HG02571 (cell line): ENCODE measurements at regions not wholly inside any gene's neighbourhood (a gene's known extent, or its start where the extent isn't known, plus 50 kb on each side); places are given as distances from the start of the nearest gene placed in this dataset.
"Not testable (repeated sequence)": the region's sequence is repeated elsewhere in the genome, so short reads cannot be mapped to it uniquely, and the experiment has no call there.

Experiments used
- ATAC-seq: cut with Tn5 transposase; IDR thresholded peaks from one replicate; pipeline ENCODE4 v1.9.1; 2021; ENCODE audit warnings: mild to moderate bottlenecking, moderate library complexity; ENCODE audit not compliant: unreplicated experiment

DNA sequence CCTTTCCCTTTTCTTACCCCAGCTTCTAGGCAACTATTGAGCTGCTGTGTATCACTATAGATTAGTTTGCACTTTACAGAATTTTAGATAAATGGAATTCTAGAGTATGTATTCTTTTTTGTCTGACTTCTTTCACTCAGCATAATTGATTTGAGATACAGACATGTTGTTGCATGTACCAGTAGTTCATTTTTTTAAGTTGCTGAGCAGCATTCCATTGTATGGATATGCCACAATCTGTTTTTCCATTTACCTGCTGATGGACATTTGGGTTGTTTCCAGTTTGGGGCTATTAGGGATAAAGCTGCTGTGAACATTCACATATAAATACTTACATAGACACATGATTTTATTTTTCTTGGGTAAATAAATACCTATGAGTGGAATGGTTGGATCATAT is 135.7 kb downstream of the IGF1 start:
- ATAC-seq = no peak

DNA sequence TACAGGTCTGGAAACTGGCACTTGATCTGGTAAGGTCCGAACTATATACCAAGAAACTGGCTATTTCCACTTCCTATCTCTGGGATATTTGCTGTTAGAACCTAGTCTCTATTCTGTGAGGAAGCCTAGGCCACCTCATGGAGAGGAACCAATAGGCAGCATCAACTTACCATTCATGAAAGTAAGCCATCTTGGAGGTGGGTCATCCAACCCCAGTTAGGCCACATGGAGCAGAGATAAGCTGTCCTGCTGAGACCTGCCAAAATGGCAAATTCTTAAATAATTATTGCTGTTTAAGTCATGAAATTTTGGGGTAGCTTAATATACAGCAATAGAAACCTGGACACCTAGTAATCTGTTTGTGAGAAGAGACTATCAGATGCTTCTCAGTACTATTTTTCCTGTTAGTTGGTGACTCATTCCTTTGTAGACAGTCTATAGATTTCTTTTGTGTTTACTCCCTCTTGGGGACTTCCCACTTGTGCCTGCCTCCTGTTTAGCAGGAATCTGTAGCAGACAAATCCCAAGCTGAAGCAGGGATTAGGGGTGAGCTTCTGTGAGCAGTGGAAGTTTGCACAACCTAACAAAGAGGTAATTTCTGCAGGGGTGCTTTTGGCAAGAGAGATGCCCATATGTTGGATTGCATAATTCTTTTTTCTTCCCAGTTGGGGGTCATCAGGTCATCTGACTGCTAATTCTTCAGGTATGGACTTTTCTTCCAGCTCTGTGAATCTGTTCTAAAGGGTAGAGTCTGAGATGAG is 136.8 kb downstream of the IGF1 start:
- ATAC-seq = no peak

DNA sequence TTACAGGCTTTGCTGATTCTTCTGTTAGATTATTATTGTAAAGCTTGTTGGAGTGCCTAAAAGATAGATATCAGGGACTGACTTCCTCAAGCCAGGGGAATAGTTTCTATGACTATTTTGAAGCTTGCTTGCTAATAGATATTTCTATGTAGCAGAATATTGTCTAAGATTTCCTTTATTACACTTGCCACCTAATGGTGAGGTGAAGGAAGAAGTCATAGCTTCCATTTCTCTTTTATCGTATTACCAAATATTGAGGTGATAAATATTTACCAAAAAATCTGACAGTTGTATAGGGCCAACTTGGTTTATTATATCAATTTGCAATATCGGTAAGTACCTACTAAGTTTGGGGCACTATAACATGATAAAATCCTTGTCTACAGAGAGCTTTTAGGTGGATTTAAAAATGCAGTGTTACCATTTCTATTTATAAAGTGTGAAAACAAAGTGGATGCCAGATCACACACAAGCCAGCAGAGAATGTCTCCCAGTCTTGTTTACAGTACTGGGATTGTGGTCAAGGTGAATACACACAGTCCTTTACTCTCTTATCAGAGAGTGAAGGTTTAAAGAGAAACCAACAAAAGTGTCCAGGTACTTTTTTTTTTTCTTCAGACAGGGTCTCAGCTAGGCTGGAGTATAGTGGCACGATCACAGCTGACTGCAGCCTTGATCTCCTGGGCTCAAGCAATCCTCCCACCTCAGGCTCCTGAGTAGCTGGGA is 137.9 kb downstream of the IGF1 start:
- ATAC-seq = no peak

GRCh38 chr12:102334765-102335164 is 137.1 kb upstream of the PMCH start:
- ATAC-seq = no peak

- no peak for ATAC-seq
These were observed 133.8 kb upstream of the PMCH start for GRCh38 chr12:102331419-102331818.

DNA sequence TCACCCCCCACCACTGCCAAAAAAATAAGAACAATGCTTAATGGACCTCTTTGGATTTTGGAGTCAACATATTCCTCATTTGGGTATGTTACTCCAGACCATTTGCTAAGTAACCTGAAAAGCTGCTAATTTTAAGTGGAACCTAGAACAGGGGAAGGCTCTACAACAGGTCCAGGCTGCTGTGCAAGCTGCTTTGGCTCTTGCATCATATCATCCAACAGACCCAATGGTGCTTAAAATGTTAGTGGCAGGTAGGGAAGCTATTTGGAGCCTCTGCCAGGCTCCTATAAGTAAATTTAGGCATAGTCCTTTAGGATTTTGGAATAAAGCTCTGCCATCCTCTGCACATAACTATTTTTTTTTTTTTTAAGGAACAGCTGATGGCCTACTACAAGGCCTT is 132.2 kb upstream of the PMCH start:
- ATAC-seq = no peak

DNA sequence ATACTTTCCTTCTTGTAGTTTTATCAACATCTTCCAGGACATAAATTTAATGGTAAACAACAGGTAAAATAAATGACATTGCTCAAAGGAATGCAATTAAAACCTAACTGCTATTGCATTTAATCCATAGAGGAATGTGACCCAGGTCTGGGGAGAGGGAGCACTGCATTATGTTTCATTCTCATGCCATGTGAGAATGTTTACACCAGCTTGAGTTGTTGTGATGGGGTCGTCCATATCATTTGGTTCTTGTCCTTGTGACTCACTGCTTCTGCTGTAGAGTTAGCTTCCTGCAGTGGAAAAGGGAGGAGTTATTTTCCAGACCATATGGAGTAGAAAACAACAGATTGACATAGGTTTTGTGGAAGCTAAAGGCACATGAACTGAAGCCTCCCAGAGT is 129.3 kb upstream of the PMCH start:
- ATAC-seq = no peak

DNA sequence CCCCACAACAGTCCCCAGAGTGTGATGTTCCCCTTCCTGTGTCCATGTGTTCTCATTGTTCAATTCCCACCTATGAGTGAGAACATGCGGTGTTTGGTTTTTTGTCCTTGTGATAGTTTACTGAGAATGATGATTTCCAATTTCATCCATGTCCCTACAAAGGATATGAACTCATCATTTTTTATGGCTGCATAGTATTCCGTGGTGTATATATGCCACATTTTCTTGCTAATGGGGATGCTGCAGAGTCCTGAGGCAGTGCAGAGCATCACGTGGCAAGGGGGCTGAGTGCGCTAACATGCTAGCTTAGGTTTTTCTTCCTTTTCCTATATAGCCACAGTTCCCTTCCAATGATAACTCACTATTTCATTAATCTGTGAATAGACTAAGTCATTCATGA is 127.5 kb upstream of the PMCH start:
- not testable (repeated sequence) for ATAC-seq

DNA sequence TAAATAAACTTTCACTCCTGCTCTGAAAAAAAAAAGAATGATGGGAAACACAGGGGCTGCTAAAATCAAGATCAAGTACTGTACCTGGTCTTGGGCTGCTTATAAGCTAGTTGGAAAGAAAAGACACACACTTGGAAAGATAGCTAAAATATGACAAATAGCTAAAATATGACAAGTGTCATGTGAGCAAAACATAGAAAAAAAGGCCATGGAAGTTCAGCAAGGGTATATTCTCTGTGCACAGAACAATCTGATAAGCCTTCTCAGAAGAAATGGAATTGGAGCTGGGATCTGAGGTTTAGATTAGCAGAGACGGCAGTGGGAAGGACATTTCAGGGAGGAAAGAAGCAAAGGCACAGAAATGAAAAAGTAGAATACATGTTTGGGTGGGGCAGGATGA is 126.2 kb upstream of the PMCH start:
- no peak for ATAC-seq

DNA sequence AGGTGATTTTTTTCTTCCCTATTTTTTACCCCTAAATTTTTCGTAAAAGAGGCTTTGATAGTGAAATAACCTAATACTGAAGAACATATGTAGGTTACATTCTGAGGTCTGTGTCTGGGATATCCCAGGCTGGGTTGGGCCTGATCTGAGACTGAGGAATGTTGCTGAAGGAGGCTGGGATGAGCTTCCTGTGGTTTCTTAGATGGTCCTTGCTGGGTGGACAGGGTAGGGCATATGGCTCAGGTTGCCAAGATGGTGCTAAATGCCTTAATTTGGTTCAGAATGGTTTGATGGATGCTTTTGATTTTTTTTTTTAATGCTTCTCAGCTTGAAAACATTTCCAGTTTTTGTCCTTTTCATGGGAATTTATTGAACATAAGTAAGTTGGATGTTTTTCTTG is 124.6 kb upstream of the PMCH start:
- ATAC-seq = no peak

GRCh38 chr12:102321305-102322082 is 123.9 kb upstream of the PMCH start:
- no peak for ATAC-seq

DNA sequence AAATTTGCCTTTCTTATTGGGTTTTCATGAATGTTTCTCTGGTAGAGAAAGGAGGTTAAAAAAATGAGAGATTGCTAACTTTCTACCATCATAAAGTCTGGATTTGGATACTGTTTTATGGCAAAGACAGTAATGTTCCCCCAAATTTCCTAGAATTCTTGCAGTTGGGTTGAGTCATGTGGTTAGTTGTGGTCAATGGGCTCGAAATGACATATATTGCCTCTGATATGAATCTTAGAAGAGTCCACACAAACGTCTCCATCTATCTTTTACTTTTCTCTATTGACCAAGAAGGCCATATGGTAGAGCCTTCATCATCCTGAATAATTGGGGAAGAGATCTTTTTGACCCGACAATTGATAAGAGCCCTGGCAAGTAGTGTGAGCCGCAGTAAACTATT is 119.5 kb upstream of the PMCH start:
- no peak for ATAC-seq

DNA sequence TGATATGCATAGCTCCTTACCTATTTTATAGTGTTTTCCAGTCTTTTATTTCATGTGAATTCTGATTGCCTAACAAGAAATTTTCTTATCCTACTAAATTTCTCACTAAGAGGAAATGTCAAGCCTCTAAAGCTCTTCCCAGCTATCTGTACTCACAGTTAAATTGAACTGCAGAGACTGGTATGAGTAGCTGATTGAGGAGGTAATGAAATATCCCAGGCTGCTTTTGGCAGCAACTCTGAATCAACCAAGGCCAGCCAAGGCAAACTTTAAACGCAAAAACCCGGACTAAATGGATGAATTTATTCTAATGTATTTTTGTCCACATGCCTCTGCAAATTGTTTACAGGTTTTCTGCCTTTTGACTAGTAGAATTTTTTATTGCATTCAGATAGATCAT is 119.1 kb upstream of the PMCH start:
- no peak for ATAC-seq

DNA sequence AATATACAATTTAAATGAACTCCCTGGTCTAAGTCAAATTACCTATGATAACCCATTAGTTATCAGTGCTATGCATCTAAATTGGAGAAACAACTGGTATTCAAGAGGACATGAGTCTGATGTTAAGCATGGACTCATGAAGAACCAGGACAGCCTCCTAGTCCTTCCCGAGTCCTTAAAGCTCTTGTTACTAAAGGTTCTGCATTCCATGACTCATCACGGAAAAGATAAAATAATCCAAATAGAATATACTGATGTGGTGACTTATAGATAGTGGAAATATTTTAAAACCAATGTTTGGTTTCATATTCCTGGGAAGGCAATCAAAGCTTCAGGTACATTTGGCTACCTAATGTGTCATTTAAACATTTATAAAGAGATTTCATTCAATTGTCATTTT is 117.2 kb upstream of the PMCH start:
- no peak for ATAC-seq

DNA sequence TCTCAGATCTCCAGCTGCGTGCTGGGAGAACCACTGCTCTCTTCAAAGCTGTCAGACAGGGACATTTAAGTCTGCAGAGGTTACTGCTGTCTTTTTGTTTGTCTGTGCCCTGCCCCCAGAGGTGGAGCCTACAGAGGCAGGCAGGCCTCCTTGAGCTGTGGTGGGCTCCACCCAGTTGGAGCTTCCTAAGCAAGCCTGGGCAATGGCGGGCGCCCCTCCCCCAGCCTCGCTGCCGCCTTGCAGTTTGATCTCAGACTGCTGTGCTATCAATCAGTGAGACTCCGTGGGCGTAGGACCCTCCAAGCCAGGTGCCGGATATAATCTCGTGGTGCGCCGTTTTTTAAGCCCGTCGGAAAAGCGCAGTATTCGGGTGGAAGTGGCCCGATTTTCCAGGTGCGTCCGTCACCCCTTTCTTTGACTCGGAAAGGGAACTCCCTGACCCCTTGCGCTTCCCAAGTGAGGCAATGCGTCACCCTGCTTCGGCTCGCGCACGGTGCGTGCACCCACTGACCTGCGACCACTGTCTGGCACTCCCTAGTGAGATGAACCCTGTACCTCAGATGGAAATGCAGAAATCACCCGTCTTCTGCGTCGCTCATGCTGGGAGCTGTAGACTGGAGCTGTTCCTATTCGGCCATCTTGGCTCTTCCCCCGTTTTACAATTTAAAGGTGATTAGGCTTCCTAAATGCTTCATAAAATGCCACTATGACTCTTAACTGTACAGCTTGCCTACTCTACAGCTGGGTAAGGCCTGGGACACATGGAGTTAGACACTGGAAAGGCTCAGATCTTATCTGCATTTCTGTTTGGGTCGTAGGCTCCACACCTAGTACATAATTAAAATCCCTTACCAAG is 115.7 kb upstream of the PMCH start:
- not testable (repeated sequence) for ATAC-seq

GRCh38 chr12:102305486-102305885 is 107.9 kb upstream of the PMCH start:
- ATAC-seq = no peak

DNA sequence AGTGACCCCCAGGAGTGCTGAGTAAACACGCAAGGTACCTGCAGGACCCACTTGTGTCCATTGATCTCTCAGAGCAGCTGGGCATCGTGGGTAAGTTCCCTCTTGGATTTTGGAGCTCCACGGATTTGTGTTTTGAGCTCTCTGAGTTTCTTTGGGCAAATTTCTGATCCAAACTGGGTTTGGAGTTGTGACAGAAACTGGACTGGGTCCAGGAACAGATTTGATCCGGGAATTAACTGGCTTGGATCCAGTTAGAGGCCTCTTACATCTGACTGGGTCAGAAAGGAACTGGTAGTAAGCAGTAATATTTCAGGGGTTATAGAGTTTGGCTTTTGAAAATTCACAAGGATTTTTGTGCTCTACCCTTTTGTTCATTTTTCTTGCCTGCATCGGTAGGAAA is 107.0 kb upstream of the PMCH start:
- not testable (repeated sequence) for ATAC-seq

GRCh38 chr12:102302553-102302952 is 104.9 kb upstream of the PMCH start:
- no peak for ATAC-seq

DNA sequence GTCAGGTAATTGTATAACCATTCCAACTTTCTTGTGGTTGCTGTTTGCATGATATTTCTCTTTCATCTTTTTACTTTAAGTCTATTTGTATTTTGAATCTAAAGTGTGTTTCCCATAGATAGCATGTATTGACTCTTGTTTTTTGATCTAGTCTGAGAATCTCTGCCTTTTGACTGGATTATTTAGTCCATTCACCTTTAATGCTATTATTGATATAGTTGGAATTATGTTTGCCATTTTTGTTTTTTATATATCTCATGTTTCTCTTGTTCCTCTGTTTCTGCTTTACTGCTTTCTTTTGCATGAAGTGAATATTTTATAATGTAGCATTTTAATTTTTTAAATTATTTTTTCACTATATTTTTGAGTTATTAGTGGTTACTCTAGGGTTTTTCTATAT is 103.9 kb upstream of the PMCH start:
- no peak for ATAC-seq

DNA sequence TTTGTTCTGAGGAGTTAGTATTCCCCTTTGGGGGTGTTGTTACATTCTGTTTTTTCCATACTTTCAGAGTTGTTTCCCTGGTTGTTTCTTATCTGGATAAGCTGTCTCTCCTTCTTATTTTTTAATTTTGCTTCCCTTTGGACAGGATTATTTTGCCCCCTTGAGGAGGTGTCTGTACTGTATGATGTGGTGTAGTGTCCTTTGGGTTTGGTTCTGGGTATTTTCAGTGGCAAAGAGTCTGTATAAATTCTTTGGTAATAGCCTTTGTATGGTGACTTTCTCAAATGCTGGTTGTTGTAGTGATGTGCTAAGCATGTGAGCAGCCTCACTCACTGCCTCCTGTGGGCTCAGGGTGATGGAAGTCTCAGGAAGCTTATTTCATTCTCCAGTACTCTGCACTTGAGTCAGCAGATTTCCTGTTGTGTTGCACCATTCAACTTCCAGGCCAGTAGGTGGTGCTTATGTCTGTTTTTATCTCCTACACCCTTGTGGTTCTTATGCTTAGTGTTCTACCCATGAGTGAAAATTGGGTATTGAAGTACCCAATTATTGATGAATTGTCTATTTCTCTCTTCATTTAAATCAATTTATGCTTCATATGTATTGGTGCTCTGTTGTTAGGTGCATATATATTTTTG is 103.3 kb upstream of the PMCH start:
- ATAC-seq = peak; percentile 65
